BLaER1 (cell line): ENCODE measurements at regions not wholly inside any gene's neighbourhood (a gene's known extent, or its start where the extent isn't known, plus 50 kb on each side); places are given as distances from the start of the nearest gene placed in this dataset.

Experiments used
- H3K27ac ChIP-seq: shearing (Covaris generic); formaldehyde crosslinking; 2 replicates; pipeline ENCODE4 v1.8.1; 2022
- H3K27me3 ChIP-seq: shearing (Covaris generic); formaldehyde crosslinking; 2 replicates; pipeline ENCODE4 v1.8.1; 2022
- H3K36me3 ChIP-seq: shearing (Covaris generic); formaldehyde crosslinking; 2 replicates; pipeline ENCODE4 v1.8.1; 2022
- H3K4me1 ChIP-seq: shearing (Covaris generic); formaldehyde crosslinking; 2 replicates; pipeline ENCODE4 v1.8.1; 2022
- H3K4me2 ChIP-seq: shearing (Covaris generic); formaldehyde crosslinking; 2 replicates; pipeline ENCODE4 v1.8.1; 2022
- H3K4me3 ChIP-seq: shearing (Covaris generic); formaldehyde crosslinking; 2 replicates; pipeline ENCODE4 v1.8.1; 2022
- H3K9ac ChIP-seq: shearing (Covaris generic); formaldehyde crosslinking; 2 replicates; pipeline ENCODE4 v1.8.1; 2022
- H3K9me3 ChIP-seq: shearing (Covaris generic); formaldehyde crosslinking; 2 replicates; pipeline ENCODE4 v1.8.1; 2022
- H4K20me1 ChIP-seq: shearing (Covaris generic); formaldehyde crosslinking; 2 replicates; pipeline ENCODE4 v1.8.1; 2022
- Cebpa-rat ChIP-seq: shearing (Covaris generic); IDR thresholded peaks from 2 replicates; pipeline ENCODE4 v1.8.1; 2022

- Histone ChIP-seq H3K36me3 (no peaks in the 10 kb centered on the region), H3K27me3 (no peaks in the 10 kb centered on the region), H4K20me1 (no peaks in the 10 kb centered on the region), H3K9ac (no peak overlapping the region), H3K27ac (no peak overlapping the region), H3K4me3 (no peak overlapping the region), H3K9me3 (no peaks in the 10 kb centered on the region), H3K4me2 (no peak overlapping the region), H3K4me1 (no peaks in the 10 kb centered on the region)
- no peak for TF ChIP-seq Cebpa-rat
Measured at GRCh38 chr4:31580843-31581242, 860.7 kb downstream of the PCDH7 start.

GRCh38 chr4:31585503-31585902, 865.3 kb downstream of the PCDH7 start:
- no peak for TF ChIP-seq Cebpa-rat
- Histone ChIP-seq H3K27me3 (no peaks in the 10 kb centered on the region), H3K4me3 (no peak overlapping the region), H4K20me1 (no peaks in the 10 kb centered on the region), H3K4me1 (no peaks in the 10 kb centered on the region), H3K9ac (no peak overlapping the region), H3K36me3 (no peaks in the 10 kb centered on the region), H3K4me2 (no peak overlapping the region), H3K27ac (no peak overlapping the region), H3K9me3 (no peaks in the 10 kb centered on the region)

- H3K4me3 ChIP-seq: no peak overlapping the region
- H3K9ac ChIP-seq: no peak overlapping the region
- H4K20me1 ChIP-seq: no peaks in the 10 kb centered on the region
- no peaks in the 10 kb centered on the region for H3K9me3 ChIP-seq
- H3K27ac ChIP-seq: no peak overlapping the region
- no peak overlapping the region for H3K4me2 ChIP-seq
- TF ChIP-seq Cebpa-rat: no peak
- no peaks in the 10 kb centered on the region for H3K36me3 ChIP-seq
- H3K4me1 ChIP-seq: no peaks in the 10 kb centered on the region
- H3K27me3 ChIP-seq: no peaks in the 10 kb centered on the region
Measured at GRCh38 chr4:31592293-31592692, 872.1 kb downstream of the PCDH7 start.

GRCh38 chr4:31595496-31595895, 875.3 kb downstream of the PCDH7 start:
- Histone ChIP-seq H4K20me1 (no peaks in the 10 kb centered on the region), H3K36me3 (no peaks in the 10 kb centered on the region), H3K4me2 (no peak overlapping the region), H3K27me3 (no peaks in the 10 kb centered on the region), H3K9ac (no peak overlapping the region), H3K27ac (no peak overlapping the region), H3K4me3 (no peak overlapping the region), H3K4me1 (no peaks in the 10 kb centered on the region), H3K9me3 (no peaks in the 10 kb centered on the region)
- TF ChIP-seq Cebpa-rat: no peak

- no peak for TF ChIP-seq Cebpa-rat
- no peak overlapping the region for H3K27ac ChIP-seq
- no peaks in the 10 kb centered on the region for H3K9me3 ChIP-seq
- no peaks in the 10 kb centered on the region for H3K36me3 ChIP-seq
- H4K20me1 ChIP-seq: no peaks in the 10 kb centered on the region
- H3K27me3 ChIP-seq: no peaks in the 10 kb centered on the region
- H3K4me1 ChIP-seq: no peaks in the 10 kb centered on the region
- no peak overlapping the region for H3K4me2 ChIP-seq
- no peak overlapping the region for H3K9ac ChIP-seq
- no peak overlapping the region for H3K4me3 ChIP-seq
Measured at GRCh38 chr4:31598639-31599038, 878.5 kb downstream of the PCDH7 start.

GRCh38 chr4:31601793-31602192, 881.6 kb downstream of the PCDH7 start:
- H3K36me3 ChIP-seq: no peaks in the 10 kb centered on the region
- no peak overlapping the region for H3K27ac ChIP-seq
- no peak overlapping the region for H3K4me3 ChIP-seq
- H3K9me3 ChIP-seq: no peaks in the 10 kb centered on the region
- H3K4me1 ChIP-seq: no peaks in the 10 kb centered on the region
- no peaks in the 10 kb centered on the region for H4K20me1 ChIP-seq
- no peak overlapping the region for H3K9ac ChIP-seq
- H3K4me2 ChIP-seq: no peak overlapping the region
- H3K27me3 ChIP-seq: no peaks in the 10 kb centered on the region
- TF ChIP-seq Cebpa-rat: no peak

- H3K27me3 ChIP-seq: peaks cover 50% of the 10 kb centered on the region
- peak overlapping the region; percentile 44; the same call in 1 of the 2 replicates for H3K4me2 ChIP-seq
- H3K4me3 ChIP-seq: no peak overlapping the region
- no peaks in the 10 kb centered on the region for H3K36me3 ChIP-seq
- TF ChIP-seq Cebpa-rat: no peak
- peaks cover 13% of the 10 kb centered on the region for H3K9me3 ChIP-seq
- H3K4me1 ChIP-seq: peaks cover 11% of the 10 kb centered on the region
- H3K9ac ChIP-seq: no peak overlapping the region
- no peaks in the 10 kb centered on the region for H4K20me1 ChIP-seq
- no peak overlapping the region for H3K27ac ChIP-seq
Measured at GRCh38 chr4:31613946-31614623, 893.9 kb downstream of the PCDH7 start.

GRCh38 chr4:31617667-31618066, 897.5 kb downstream of the PCDH7 start:
- H3K4me3 ChIP-seq: no peak overlapping the region
- no peak overlapping the region for H3K9ac ChIP-seq
- no peak overlapping the region for H3K27ac ChIP-seq
- H3K4me2 ChIP-seq: no peak overlapping the region
- no peak for TF ChIP-seq Cebpa-rat
- no peaks in the 10 kb centered on the region for H4K20me1 ChIP-seq
- peaks cover 25% of the 10 kb centered on the region for H3K27me3 ChIP-seq
- H3K9me3 ChIP-seq: peaks cover 13% of the 10 kb centered on the region
- peaks cover 11% of the 10 kb centered on the region for H3K4me1 ChIP-seq
- no peaks in the 10 kb centered on the region for H3K36me3 ChIP-seq

GRCh38 chr4:31620476-31620875, 900.3 kb downstream of the PCDH7 start:
- H3K36me3 ChIP-seq: no peaks in the 10 kb centered on the region
- H3K9me3 ChIP-seq: peaks cover under 1% of the 10 kb centered on the region; the same call in 1 of the 2 replicates
- no peaks in the 10 kb centered on the region for H3K4me1 ChIP-seq
- no peak for TF ChIP-seq Cebpa-rat
- H3K27ac ChIP-seq: no peak overlapping the region
- no peak overlapping the region for H3K4me2 ChIP-seq
- H3K27me3 ChIP-seq: peaks cover 14% of the 10 kb centered on the region
- H3K4me3 ChIP-seq: no peak overlapping the region
- H4K20me1 ChIP-seq: no peaks in the 10 kb centered on the region
- H3K9ac ChIP-seq: no peak overlapping the region

GRCh38 chr4:31645236-31645635, 925.1 kb downstream of the PCDH7 start:
- Histone ChIP-seq H3K4me1 (no peaks in the 10 kb centered on the region), H3K36me3 (no peaks in the 10 kb centered on the region), H3K27me3 (no peaks in the 10 kb centered on the region), H3K9ac (no peak overlapping the region), H3K27ac (no peak overlapping the region), H4K20me1 (no peaks in the 10 kb centered on the region), H3K9me3 (no peaks in the 10 kb centered on the region), H3K4me3 (no peak overlapping the region), H3K4me2 (no peak overlapping the region)
- TF ChIP-seq Cebpa-rat: no peak

GRCh38 chr4:31647786-31648185, 927.6 kb downstream of the PCDH7 start:
- Histone ChIP-seq H3K27me3 (no peaks in the 10 kb centered on the region), H3K9ac (no peak overlapping the region)
- no peak for TF ChIP-seq Cebpa-rat

More at GRCh38 chr4:31647786-31648185, 927.6 kb downstream of the PCDH7 start:
- Histone ChIP-seq H3K36me3 (no peaks in the 10 kb centered on the region), H3K4me1 (no peaks in the 10 kb centered on the region), H3K4me3 (no peak overlapping the region), H3K9me3 (no peaks in the 10 kb centered on the region), H3K4me2 (no peak overlapping the region), H3K27ac (no peak overlapping the region), H4K20me1 (no peaks in the 10 kb centered on the region)
